ENCODE measurements at regions not wholly inside any gene's neighbourhood (a gene's known extent, or its start where the extent isn't known, plus 50 kb on each side); places are given as distances from the start of the nearest gene placed in this dataset.

- no peak for DNase-seq (ENCODE audit: low read depth in 2 of 3, low spot score in 1 of 3)
Measured at GRCh38 chr2:57760381-57760801, 286.2 kb upstream of the VRK2 start.

- no peak for DNase-seq (ENCODE audit: low read depth in 2 of 3, low spot score in 1 of 3)
Measured at GRCh38 chr2:57776916-57777315, 269.7 kb upstream of the VRK2 start.

- DNase-seq (ENCODE audit: low read depth in 2 of 3, low spot score in 1 of 3), result no peak
Measured at GRCh38 chr2:57782587-57782986, 264.0 kb upstream of the VRK2 start.

- DNase-seq (ENCODE audit: low read depth in 2 of 3, low spot score in 1 of 3), result no peak
Measured at GRCh38 chr2:57793310-57793709, 253.3 kb upstream of the VRK2 start.

GRCh38 chr2:57796527-57796926, 250.1 kb upstream of the VRK2 start:
- DNase-seq (ENCODE audit: low read depth in 2 of 3, low spot score in 1 of 3), result no peak

GRCh38 chr2:57798346-57798745, 248.3 kb upstream of the VRK2 start:
- no peak for DNase-seq (ENCODE audit: low read depth in 2 of 3, low spot score in 1 of 3)

- DNase-seq (ENCODE audit: low read depth in 2 of 3, low spot score in 1 of 3), result no peak
Measured at GRCh38 chr2:57802243-57802642, 244.4 kb upstream of the VRK2 start.

GRCh38 chr2:57804971-57805370, 241.6 kb upstream of the VRK2 start:
- no peak for DNase-seq (ENCODE audit: low read depth in 2 of 3, low spot score in 1 of 3)

GRCh38 chr2:57806449-57806968, 240.1 kb upstream of the VRK2 start:
- DNase-seq (ENCODE audit: low read depth in 2 of 3, low spot score in 1 of 3), result no peak

- no peak for DNase-seq (ENCODE audit: low read depth in 2 of 3, low spot score in 1 of 3)
Measured at GRCh38 chr2:57809230-57809629, 237.4 kb upstream of the VRK2 start.

- no peak for DNase-seq (ENCODE audit: low read depth in 2 of 3, low spot score in 1 of 3)
Measured at GRCh38 chr2:57821088-57821487, 225.5 kb upstream of the VRK2 start.

- DNase-seq (ENCODE audit: low read depth in 2 of 3, low spot score in 1 of 3), result no peak
Measured at GRCh38 chr2:57828221-57828620, 218.4 kb upstream of the VRK2 start.

GRCh38 chr2:57834666-57835065, 211.9 kb upstream of the VRK2 start:
- DNase-seq (ENCODE audit: low read depth in 2 of 3, low spot score in 1 of 3), result no peak

GRCh38 chr2:57842531-57842930, 204.1 kb upstream of the VRK2 start:
- DNase-seq (ENCODE audit: low read depth in 2 of 3, low spot score in 1 of 3), result no peak

GRCh38 chr2:57843158-57843557, 203.4 kb upstream of the VRK2 start:
- DNase-seq (ENCODE audit: low read depth in 2 of 3, low spot score in 1 of 3), result no peak

GRCh38 chr2:57848723-57849122, 197.9 kb upstream of the VRK2 start:
- DNase-seq (ENCODE audit: low read depth in 2 of 3, low spot score in 1 of 3), result no peak

- DNase-seq (ENCODE audit: low read depth in 2 of 3, low spot score in 1 of 3), result no peak
Measured at GRCh38 chr2:57849843-57850242, 196.8 kb upstream of the VRK2 start.

GRCh38 chr2:57850415-57851130, 196.0 kb upstream of the VRK2 start:
- no peak for DNase-seq (ENCODE audit: low read depth in 2 of 3, low spot score in 1 of 3)

GRCh38 chr2:57855212-57855611, 191.4 kb upstream of the VRK2 start:
- no peak for DNase-seq (ENCODE audit: low read depth in 2 of 3, low spot score in 1 of 3)

- no peak for DNase-seq (ENCODE audit: low read depth in 2 of 3, low spot score in 1 of 3)
Measured at GRCh38 chr2:57859755-57860154, 186.9 kb upstream of the VRK2 start.

GRCh38 chr2:57862153-57862552, 184.5 kb upstream of the VRK2 start:
- DNase-seq (ENCODE audit: low read depth in 2 of 3, low spot score in 1 of 3), result no peak

GRCh38 chr2:57862727-57863126, 183.9 kb upstream of the VRK2 start:
- DNase-seq (ENCODE audit: low read depth in 2 of 3, low spot score in 1 of 3), result no peak

GRCh38 chr2:57864926-57865325, 181.7 kb upstream of the VRK2 start:
- no peak for DNase-seq (ENCODE audit: low read depth in 2 of 3, low spot score in 1 of 3)
